GM12878 (cell line): ENCODE measurements at regions not wholly inside any gene's neighbourhood (a gene's known extent, or its start where the extent isn't known, plus 50 kb on each side); places are given as distances from the start of the nearest gene placed in this dataset.

Experiments
- ATF7 ChIP-seq: fragments of 450-650 bp; IDR thresholded peaks from 2 replicates; pipeline ENCODE4 v1.6.1; 2016; ENCODE audit warnings: low read depth, mild to moderate bottlenecking
- CBX5 ChIP-seq: sonication (generic); IDR thresholded peaks from 2 replicates; pipeline ENCODE4 v1.6.1; 2016; ENCODE audit warnings: low read depth, moderate library complexity, mild to moderate bottlenecking, inconsistent platforms
- CHD2 ChIP-seq: IDR thresholded peaks from 2 replicates; pipeline ENCODE4 v1.6.1; 2011; ENCODE audit warnings: low read depth, low read length, improper control_type of control experiment, borderline replicate concordance
- ETV6 ChIP-seq, 2 experiments: fragments of 450-650 bp in 1 of 2; IDR thresholded peaks in 1 of 2; conservative IDR thresholded peaks in 1 of 2; 2 replicates each; pipeline ENCODE4 v1.6.1; 2014; ENCODE audit warnings: antibody characterized with exemption in 1 of 2, borderline replicate concordance in 1 of 2, low read depth in 1 of 2, mild to moderate bottlenecking in 1 of 2, moderate library complexity in 1 of 2
- FOXM1 ChIP-seq: IDR thresholded peaks from 2 replicates; pipeline ENCODE4 v1.6.1; 2012; ENCODE audit warnings: low read depth, mild to moderate bottlenecking, inconsistent platforms, low read length, moderate library complexity
- HCFC1 ChIP-seq: fragments of 150-350 bp; IDR thresholded peaks from 2 replicates; pipeline ENCODE4 v1.6.1; 2014; ENCODE audit warnings: low read length
- MTA2 ChIP-seq: fragments of 450-650 bp; IDR thresholded peaks from 2 replicates; pipeline ENCODE4 v1.6.1; 2016; ENCODE audit warnings: low read depth, mild to moderate bottlenecking, moderate library complexity
- POLR2AphosphoS5 ChIP-seq: IDR thresholded peaks from 2 replicates; pipeline ENCODE4 v1.6.1; 2011; ENCODE audit warnings: mild to moderate bottlenecking, low read length, inconsistent platforms
- REST ChIP-seq: IDR thresholded peaks from 2 replicates; pipeline ENCODE4 v1.6.1; 2012; ENCODE audit warnings: mild to moderate bottlenecking, low read depth, low read length
- USF2 ChIP-seq: IDR thresholded peaks from 2 replicates; pipeline ENCODE4 v1.6.1; 2011; ENCODE audit warnings: low read depth, low read length, improper control_type of control experiment, borderline replicate concordance

GRCh38 chr11:21969841-21970240 lies 223.0 kb upstream of the ANO5 start:
- no peak for TF ChIP-seq MTA2
- no peak for TF ChIP-seq USF2
- TF ChIP-seq ETV6 (conservative IDR thresholded peaks at IDR 0.05 in 1 of 2, IDR thresholded peaks at IDR 0.05 in 1 of 2; ENCODE audit: borderline replicate concordance in 1 of 2, low read depth in 1 of 2) = no peak
- no peak for TF ChIP-seq REST
- no peak for TF ChIP-seq CHD2
- no peak for TF ChIP-seq CBX5
- TF ChIP-seq FOXM1 = no peak
- no peak for TF ChIP-seq ATF7
- no peak for TF ChIP-seq POLR2AphosphoS5
- no peak for TF ChIP-seq HCFC1
